ENCODE measurements at regions not wholly inside any gene's neighbourhood (a gene's known extent, or its start where the extent isn't known, plus 50 kb on each side); places are given as distances from the start of the nearest gene placed in this dataset.

GRCh38 chr2:134072341-134072740 is 181.5 kb upstream of the MGAT5 start:
- TF ChIP-seq, protein P1, sequence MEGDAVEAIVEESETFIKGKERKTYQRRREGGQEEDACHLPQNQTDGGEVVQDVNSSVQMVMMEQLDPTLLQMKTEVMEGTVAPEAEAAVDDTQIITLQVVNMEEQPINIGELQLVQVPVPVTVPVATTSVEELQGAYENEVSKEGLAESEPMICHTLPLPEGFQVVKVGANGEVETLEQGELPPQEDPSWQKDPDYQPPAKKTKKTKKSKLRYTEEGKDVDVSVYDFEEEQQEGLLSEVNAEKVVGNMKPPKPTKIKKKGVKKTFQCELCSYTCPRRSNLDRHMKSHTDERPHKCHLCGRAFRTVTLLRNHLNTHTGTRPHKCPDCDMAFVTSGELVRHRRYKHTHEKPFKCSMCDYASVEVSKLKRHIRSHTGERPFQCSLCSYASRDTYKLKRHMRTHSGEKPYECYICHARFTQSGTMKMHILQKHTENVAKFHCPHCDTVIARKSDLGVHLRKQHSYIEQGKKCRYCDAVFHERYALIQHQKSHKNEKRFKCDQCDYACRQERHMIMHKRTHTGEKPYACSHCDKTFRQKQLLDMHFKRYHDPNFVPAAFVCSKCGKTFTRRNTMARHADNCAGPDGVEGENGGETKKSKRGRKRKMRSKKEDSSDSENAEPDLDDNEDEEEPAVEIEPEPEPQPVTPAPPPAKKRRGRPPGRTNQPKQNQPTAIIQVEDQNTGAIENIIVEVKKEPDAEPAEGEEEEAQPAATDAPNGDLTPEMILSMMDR (IDR thresholded peaks at IDR 0.05), result no peak
- TF ChIP-seq POLR2A (IDR thresholded peaks at IDR 0.05) (no peak), POLR2AphosphoS5 (IDR thresholded peaks at IDR 0.05) (no peak), EP300 (IDR thresholded peaks at IDR 0.05) (no peak)

All from upper lobe of left lung (tissue), 4 donors.